HUES48 (cell line): ENCODE measurements at regions not wholly inside any gene's neighbourhood (a gene's known extent, or its start where the extent isn't known, plus 50 kb on each side); places are given as distances from the start of the nearest gene placed in this dataset.

Experiments used
- H3K27ac ChIP-seq: one replicate; pipeline ENCODE4 v1.7.0; 2013; ENCODE audit warnings: low read depth, low read length, inconsistent platforms
- H3K27me3 ChIP-seq: 2 replicates; pipeline ENCODE4 v1.6.1; 2013; ENCODE audit warnings: mild to moderate bottlenecking, low read length; ENCODE audit not compliant: control insufficient read depth, insufficient read depth
- H3K36me3 ChIP-seq: 2 replicates; pipeline ENCODE4 v1.6.1; 2013; ENCODE audit warnings: low read length; ENCODE audit not compliant: control insufficient read depth, insufficient read depth
- H3K4me1 ChIP-seq: 2 replicates; pipeline ENCODE4 v1.6.1; 2013; ENCODE audit warnings: mild to moderate bottlenecking, low read length; ENCODE audit not compliant: control insufficient read depth, insufficient read depth
- H3K4me3 ChIP-seq: 2 replicates; pipeline ENCODE4 v1.5.1; 2013; ENCODE audit warnings: mild to moderate bottlenecking, low read depth, low read length
- H3K9ac ChIP-seq: 2 replicates; pipeline ENCODE4 v1.6.1; 2013; ENCODE audit warnings: mild to moderate bottlenecking, low read depth, low read length, moderate library complexity
- H3K9me3 ChIP-seq: 2 replicates; pipeline ENCODE4 v1.6.1; 2013; ENCODE audit warnings: low read length; ENCODE audit not compliant: control insufficient read depth, insufficient read depth

GRCh38 chr18:41004324-41004723, 950.7 kb upstream of the PIK3C3 start:
- Histone ChIP-seq H3K9me3 (no peaks in the 10 kb centered on the region), H3K27ac (no peak overlapping the region), H3K36me3 (no peaks in the 10 kb centered on the region), H3K27me3 (no peaks in the 10 kb centered on the region), H3K9ac (no peak overlapping the region), H3K4me3 (no peak overlapping the region), H3K4me1 (peaks cover 7% of the 10 kb centered on the region; the same call in 1 of the 2 replicates)

- no peaks in the 10 kb centered on the region for H3K9me3 ChIP-seq
- no peak overlapping the region for H3K4me3 ChIP-seq
- H3K27me3 ChIP-seq, result no peaks in the 10 kb centered on the region
- no peaks in the 10 kb centered on the region for H3K4me1 ChIP-seq
- H3K36me3 ChIP-seq, result no peaks in the 10 kb centered on the region
- H3K27ac ChIP-seq, result no peak overlapping the region
- no peak overlapping the region for H3K9ac ChIP-seq
Observed at GRCh38 chr18:40995529-40995928, 959.5 kb upstream of the PIK3C3 start.

DNA sequence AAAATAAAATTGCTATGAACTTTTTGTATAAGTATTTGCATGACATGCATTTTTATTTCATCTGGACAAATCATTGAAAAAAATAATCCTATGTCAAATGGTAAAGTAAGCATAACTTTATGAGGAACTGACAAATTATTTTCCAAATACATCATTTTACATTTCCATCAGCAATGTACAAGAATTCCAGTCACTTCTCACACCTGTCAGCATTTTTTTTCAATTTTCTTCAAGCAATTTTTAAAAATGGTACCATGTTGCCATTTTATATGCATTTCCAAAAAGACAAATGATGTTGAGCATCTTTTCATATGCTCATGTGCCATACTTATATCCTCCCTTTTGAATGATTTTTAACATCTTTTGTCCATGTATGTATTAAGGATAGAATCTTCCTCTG, 961.7 kb upstream of the PIK3C3 start:
- H3K4me3 ChIP-seq, result no peak overlapping the region
- no peaks in the 10 kb centered on the region for H3K4me1 ChIP-seq
- no peak overlapping the region for H3K9ac ChIP-seq
- no peaks in the 10 kb centered on the region for H3K36me3 ChIP-seq
- no peaks in the 10 kb centered on the region for H3K27me3 ChIP-seq
- no peak overlapping the region for H3K27ac ChIP-seq
- H3K9me3 ChIP-seq, result no peaks in the 10 kb centered on the region

GRCh38 chr18:40987581-40987980, 967.5 kb upstream of the PIK3C3 start:
- H3K27me3 ChIP-seq, result no peaks in the 10 kb centered on the region
- H3K4me3 ChIP-seq, result no peak overlapping the region
- H3K9ac ChIP-seq, result no peak overlapping the region
- no peaks in the 10 kb centered on the region for H3K36me3 ChIP-seq
- no peak overlapping the region for H3K27ac ChIP-seq
- no peaks in the 10 kb centered on the region for H3K4me1 ChIP-seq
- no peaks in the 10 kb centered on the region for H3K9me3 ChIP-seq

- Histone ChIP-seq H3K27me3 (no peaks in the 10 kb centered on the region), H3K36me3 (no peaks in the 10 kb centered on the region), H3K9ac (no peak overlapping the region), H3K4me1 (no peaks in the 10 kb centered on the region), H3K4me3 (no peak overlapping the region), H3K27ac (no peak overlapping the region), H3K9me3 (no peaks in the 10 kb centered on the region)
Observed at GRCh38 chr18:40985436-40985835, 969.6 kb upstream of the PIK3C3 start.

GRCh38 chr18:40984856-40985255, 970.2 kb upstream of the PIK3C3 start:
- Histone ChIP-seq H3K27ac (no peak overlapping the region), H3K9me3 (no peaks in the 10 kb centered on the region), H3K4me3 (no peak overlapping the region), H3K9ac (no peak overlapping the region), H3K36me3 (no peaks in the 10 kb centered on the region), H3K27me3 (no peaks in the 10 kb centered on the region), H3K4me1 (no peaks in the 10 kb centered on the region)

DNA sequence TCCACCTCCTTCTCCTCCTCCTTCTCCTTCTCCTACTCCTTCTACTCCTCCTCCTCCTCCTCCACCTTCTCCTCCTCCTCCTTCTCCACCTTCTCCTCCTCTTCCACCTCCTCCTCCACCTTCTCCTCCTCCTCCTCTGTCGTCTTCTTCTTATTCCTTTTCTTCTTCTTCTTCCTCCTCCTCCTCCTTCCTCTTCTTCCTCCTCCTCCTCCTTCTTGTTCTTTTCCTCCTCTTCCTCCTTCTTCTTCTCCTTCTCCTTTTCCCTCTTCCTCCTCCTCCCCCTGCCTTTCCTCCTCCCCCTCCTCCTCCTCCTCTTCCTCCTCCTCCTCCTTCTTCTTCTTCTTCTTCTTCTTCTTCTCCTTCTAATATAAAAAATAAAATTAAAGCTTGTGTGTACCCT, 971.2 kb upstream of the PIK3C3 start:
- Histone ChIP-seq H3K9ac (no peak overlapping the region), H3K27me3 (no peaks in the 10 kb centered on the region), H3K9me3 (no peaks in the 10 kb centered on the region), H3K4me3 (no peak overlapping the region), H3K36me3 (no peaks in the 10 kb centered on the region), H3K27ac (no peak overlapping the region), H3K4me1 (no peaks in the 10 kb centered on the region)

DNA sequence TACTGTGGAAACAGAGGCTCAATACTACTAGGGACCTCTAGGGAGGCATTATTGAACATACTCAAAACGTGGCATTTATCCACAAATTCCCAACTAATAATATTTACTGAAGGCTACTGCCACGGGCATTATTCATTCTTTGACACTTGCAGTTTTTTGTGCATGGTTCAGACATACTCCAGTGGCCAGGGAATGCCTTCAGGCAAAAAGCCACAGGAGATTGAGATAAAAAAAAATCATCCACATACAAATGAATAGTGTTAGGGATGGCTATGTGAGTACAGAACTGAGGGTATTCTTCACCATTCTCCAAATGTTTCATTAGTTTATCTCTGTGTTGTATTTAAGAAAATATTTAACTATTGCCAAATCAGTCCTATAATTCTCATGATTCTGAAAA, 974.9 kb upstream of the PIK3C3 start:
- H3K4me1 ChIP-seq, result peaks cover 8% of the 10 kb centered on the region
- H3K36me3 ChIP-seq, result no peaks in the 10 kb centered on the region
- no peaks in the 10 kb centered on the region for H3K27me3 ChIP-seq
- no peak overlapping the region for H3K4me3 ChIP-seq
- no peak overlapping the region for H3K27ac ChIP-seq
- no peaks in the 10 kb centered on the region for H3K9me3 ChIP-seq
- H3K9ac ChIP-seq, result no peak overlapping the region

- no peaks in the 10 kb centered on the region for H3K9me3 ChIP-seq
Observed at GRCh38 chr18:40976050-40976449, 979.0 kb upstream of the PIK3C3 start.

DNA sequence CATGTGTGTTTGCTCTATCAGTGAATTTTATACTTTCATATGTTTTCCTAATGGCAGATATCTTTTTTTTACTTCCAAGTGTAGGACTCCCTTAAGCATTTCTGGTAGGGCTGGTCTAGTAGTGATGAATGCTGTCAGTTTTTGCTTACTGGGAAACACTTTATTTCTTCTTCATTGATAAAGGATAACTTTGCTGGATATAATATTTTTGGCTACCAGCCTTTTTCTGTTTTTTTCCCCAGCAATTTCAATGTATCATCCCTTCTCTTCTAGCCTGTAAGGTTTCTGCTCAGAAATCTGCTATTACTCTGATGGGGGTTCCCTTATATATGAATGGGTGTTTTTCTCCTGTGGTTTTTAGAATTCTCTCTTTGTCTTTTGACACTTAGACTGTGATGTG, 980.6 kb upstream of the PIK3C3 start:
- Histone ChIP-seq H3K27me3 (no peaks in the 10 kb centered on the region), H3K4me3 (no peak overlapping the region), H3K9ac (no peak overlapping the region), H3K4me1 (peaks cover 8% of the 10 kb centered on the region), H3K27ac (no peak overlapping the region), H3K36me3 (no peaks in the 10 kb centered on the region), H3K9me3 (no peaks in the 10 kb centered on the region)

More at GRCh38 chr18:40976050-40976449, 979.0 kb upstream of the PIK3C3 start:
- no peak overlapping the region for H3K9ac ChIP-seq
- no peak overlapping the region for H3K27ac ChIP-seq
- no peaks in the 10 kb centered on the region for H3K36me3 ChIP-seq
- no peak overlapping the region for H3K4me3 ChIP-seq
- peaks cover 8% of the 10 kb centered on the region for H3K4me1 ChIP-seq
- H3K27me3 ChIP-seq, result no peaks in the 10 kb centered on the region

DNA sequence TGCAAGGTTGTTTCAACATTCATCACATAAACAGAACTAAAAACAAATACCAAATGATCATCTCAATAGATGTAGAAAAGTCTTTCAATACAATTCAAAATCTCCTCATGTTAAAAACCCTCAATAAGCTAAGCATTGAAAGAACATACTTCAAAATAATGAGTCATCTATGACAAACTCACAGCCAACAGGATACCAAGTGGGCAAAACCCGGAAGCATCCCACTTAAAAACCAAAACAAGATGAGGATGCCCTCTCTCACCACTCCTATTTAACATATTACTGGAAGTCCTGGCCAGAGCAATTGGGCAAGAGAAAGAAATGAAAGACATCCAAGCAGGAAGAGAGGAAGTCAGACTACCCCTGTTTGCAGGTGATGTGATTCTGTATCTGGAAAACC, 992.2 kb upstream of the PIK3C3 start:
- Histone ChIP-seq H3K27ac (no peak overlapping the region), H3K4me3 (no peak overlapping the region), H3K27me3 (no peaks in the 10 kb centered on the region), H3K36me3 (no peaks in the 10 kb centered on the region), H3K9ac (no peak overlapping the region), H3K9me3 (no peaks in the 10 kb centered on the region), H3K4me1 (no peaks in the 10 kb centered on the region)

- peaks cover 3% of the 10 kb centered on the region; the same call in 1 of the 2 replicates for H3K4me1 ChIP-seq
- no peaks in the 10 kb centered on the region for H3K27me3 ChIP-seq
- 0 out of 2 replicates have a peak, but pooled peaks cover 10% of the 10 kb centered on the region for H3K9me3 ChIP-seq
- no peaks in the 10 kb centered on the region for H3K36me3 ChIP-seq
- no peak overlapping the region for H3K27ac ChIP-seq
- no peak overlapping the region for H3K9ac ChIP-seq
- H3K4me3 ChIP-seq, result no peak overlapping the region
Observed at GRCh38 chr18:40957533-40958070, 997.4 kb upstream of the PIK3C3 start.
